Lung (tissue), 11 donors: ENCODE measurements at regions not wholly inside any gene's neighbourhood (a gene's known extent, or its start where the extent isn't known, plus 50 kb on each side); places are given as distances from the start of the nearest gene placed in this dataset.
A peak's percentile ranks its signal among the peaks of the same experiment; 100 is the strongest.

Experiments used
- ATAC-seq: fragments of 200-7000 bp; cut with Tn5 transposase; one replicate; pipeline ENCODE4 v1.9.1; 2020; ENCODE audit warnings: moderate number of reproducible peaks; ENCODE audit not compliant: insufficient read depth, low FRiP score
- DNase-seq, 3 donors: peaks; one replicate each; pipeline ENCODE4 v3.0.0-alpha.2; 2013 to 2017
- H3K27ac ChIP-seq, 2 donors: one replicate each; pipeline ENCODE4 v1.5.1; 2013; ENCODE audit warnings: mild to moderate bottlenecking in 2 of 2, moderate library complexity in 2 of 2, control low read depth in 1 of 2, inconsistent platforms in 1 of 2, low read depth in 1 of 2, low read length in 1 of 2
- H3K27me3 ChIP-seq, 3 donors: one replicate each; pipeline ENCODE4 v1.5.1; 2013; ENCODE audit warnings: low read length in 2 of 3; ENCODE audit not compliant: control insufficient read depth in 3 of 3, insufficient read depth in 3 of 3
- H3K36me3 ChIP-seq, 4 donors: one replicate each; pipeline ENCODE4 v1.5.1; 2013; ENCODE audit warnings: low read length in 4 of 4, mild to moderate bottlenecking in 1 of 4, moderate library complexity in 1 of 4; ENCODE audit not compliant: control insufficient read depth in 4 of 4, insufficient read depth in 4 of 4
- H3K4me1 ChIP-seq, 5 donors: one replicate each; pipeline ENCODE4 v1.5.1; 2013; ENCODE audit warnings: low read length in 5 of 5, mild to moderate bottlenecking in 2 of 5, moderate library complexity in 1 of 5; ENCODE audit not compliant: control insufficient read depth in 5 of 5, insufficient read depth in 5 of 5
- H3K4me3 ChIP-seq: one replicate; pipeline ENCODE4 v1.5.1; 2013; ENCODE audit warnings: mild to moderate bottlenecking, control low read depth, moderate library complexity
- H3K9ac ChIP-seq, 2 donors: one replicate each; pipeline ENCODE4 v1.5.1; 2013; ENCODE audit warnings: low read length in 2 of 2, control low read depth in 1 of 2; ENCODE audit not compliant: insufficient read depth in 1 of 2
- H3K9me3 ChIP-seq, 4 donors: one replicate each; pipeline ENCODE4 v1.5.1; 2013; ENCODE audit warnings: low read length in 3 of 4, mild to moderate bottlenecking in 1 of 4, moderate library complexity in 1 of 4; ENCODE audit not compliant: control insufficient read depth in 4 of 4, insufficient read depth in 3 of 4
- WGBS, 2 donors: extraction: QIAGEN DNeasy Blood & Tissue Kit; methylation state at CpG; one replicate each; pipeline ENCODE4 v1.1.7; 2013; 5-methylcytosine and 5-hydroxymethylcytosine counted together
- TF ChIP-seq, protein P1 (sequence below): IDR thresholded peaks from 2 replicates; pipeline ENCODE4 v1.5.1; 2012; ENCODE audit warnings: mild to moderate bottlenecking; ENCODE audit errors: control extremely low read depth, extremely low read depth
- donor health status: control.
- donor health status: control.
- donor health status: Bipolar disorder and iron deficiency.
- donor health status: healthy.
- donor health status: DM: yes; HTN: yes; CAD: no.

- Histone ChIP-seq H3K4me1 (no peaks in the 10 kb centered on the region), H3K4me3 (no peak overlapping the region), H3K36me3 (no peaks in the 10 kb centered on the region), H3K27me3 (no peaks in the 10 kb centered on the region), H3K9ac (no peak overlapping the region), H3K9me3 (no peaks in the 10 kb centered on the region), H3K27ac (no peak overlapping the region)
- ATAC-seq (no peak), DNase-seq (no peak)
- 78 to 89% methylated on average over 5 of the region's 5 CpGs for WGBS, 2 donors
- TF ChIP-seq, protein P1, sequence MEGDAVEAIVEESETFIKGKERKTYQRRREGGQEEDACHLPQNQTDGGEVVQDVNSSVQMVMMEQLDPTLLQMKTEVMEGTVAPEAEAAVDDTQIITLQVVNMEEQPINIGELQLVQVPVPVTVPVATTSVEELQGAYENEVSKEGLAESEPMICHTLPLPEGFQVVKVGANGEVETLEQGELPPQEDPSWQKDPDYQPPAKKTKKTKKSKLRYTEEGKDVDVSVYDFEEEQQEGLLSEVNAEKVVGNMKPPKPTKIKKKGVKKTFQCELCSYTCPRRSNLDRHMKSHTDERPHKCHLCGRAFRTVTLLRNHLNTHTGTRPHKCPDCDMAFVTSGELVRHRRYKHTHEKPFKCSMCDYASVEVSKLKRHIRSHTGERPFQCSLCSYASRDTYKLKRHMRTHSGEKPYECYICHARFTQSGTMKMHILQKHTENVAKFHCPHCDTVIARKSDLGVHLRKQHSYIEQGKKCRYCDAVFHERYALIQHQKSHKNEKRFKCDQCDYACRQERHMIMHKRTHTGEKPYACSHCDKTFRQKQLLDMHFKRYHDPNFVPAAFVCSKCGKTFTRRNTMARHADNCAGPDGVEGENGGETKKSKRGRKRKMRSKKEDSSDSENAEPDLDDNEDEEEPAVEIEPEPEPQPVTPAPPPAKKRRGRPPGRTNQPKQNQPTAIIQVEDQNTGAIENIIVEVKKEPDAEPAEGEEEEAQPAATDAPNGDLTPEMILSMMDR, result no peak
Measured at GRCh38 chr2:4427083-4427482, 723.7 kb downstream of the DCDC2C start.

GRCh38 chr2:4445821-4446220, 742.4 kb downstream of the DCDC2C start:
- WGBS, 2 donors, result 53 to 72% methylated on average over 8 of the region's 8 CpGs

GRCh38 chr2:4454907-4455306, 751.5 kb downstream of the DCDC2C start:
- ATAC-seq, result no peak
- Histone ChIP-seq H3K9me3 (no peaks in the 10 kb centered on the region), H3K4me1 (peaks cover 0 to 12% (median 0%) of the 10 kb centered on the region in 5 donors), H3K27ac (no peak overlapping the region), H3K9ac (no peak overlapping the region), H3K27me3 (no peaks in the 10 kb centered on the region), H3K4me3 (no peak overlapping the region), H3K36me3 (no peaks in the 10 kb centered on the region)
- TF ChIP-seq, protein P1, result no peak
- 90 to 97% methylated on average over 6 of the region's 6 CpGs for WGBS, 2 donors
- DNase-seq, result no peak

More at GRCh38 chr2:4445821-4446220, 742.4 kb downstream of the DCDC2C start:
- no peak overlapping the region for H3K9ac ChIP-seq
- DNase-seq (no peak), ATAC-seq (no peak)
- H3K4me1 ChIP-seq, result peaks cover 0 to 6% (median 0%) of the 10 kb centered on the region in 5 donors
- no peaks in the 10 kb centered on the region for H3K36me3 ChIP-seq
- TF ChIP-seq, protein P1, result no peak
- H3K4me3 ChIP-seq, result no peak overlapping the region
- no peak overlapping the region for H3K27ac ChIP-seq
- no peaks in the 10 kb centered on the region for H3K27me3 ChIP-seq
- H3K9me3 ChIP-seq, result no peaks in the 10 kb centered on the region

GRCh38 chr2:4455486-4456155, 752.2 kb downstream of the DCDC2C start:
- TF ChIP-seq, protein P1, result no peak
- Histone ChIP-seq H3K27me3 (no peaks in the 10 kb centered on the region), H3K9me3 (no peaks in the 10 kb centered on the region), H3K4me1 (peaks cover 0 to 12% (median 0%) of the 10 kb centered on the region in 5 donors), H3K4me3 (no peak overlapping the region), H3K36me3 (no peaks in the 10 kb centered on the region), H3K9ac (no peak overlapping the region), H3K27ac (no peak overlapping the region)
- no peak for ATAC-seq
- WGBS, 2 donors, result 77 to 79% methylated on average over 3 of the region's 3 CpGs
- peak; percentile 56 to 81 (median 59) for DNase-seq
